ENCODE measurements at regions not wholly inside any gene's neighbourhood (a gene's known extent, or its start where the extent isn't known, plus 50 kb on each side); places are given as distances from the start of the nearest gene placed in this dataset.
A peak's percentile ranks its signal among the peaks of the same experiment; 100 is the strongest.

GRCh38 chr6:10248378-10248843 is 166.5 kb downstream of the TFAP2A start:
- peak; percentile 74 to 75 for DNase-seq

- no peak for DNase-seq
These were observed 177.4 kb downstream of the TFAP2A start for GRCh38 chr6:10237298-10238038.

- DNase-seq = no peak
These were observed 179.5 kb downstream of the TFAP2A start for GRCh38 chr6:10235344-10235743.

- no peak for DNase-seq
These were observed 184.3 kb downstream of the TFAP2A start for GRCh38 chr6:10230531-10230930.

GRCh38 chr6:10223841-10224240 is 191.0 kb downstream of the TFAP2A start:
- no peak for DNase-seq

GRCh38 chr6:10221178-10221577 is 193.7 kb downstream of the TFAP2A start:
- no peak for DNase-seq

GRCh38 chr6:10219510-10219909 is 195.4 kb downstream of the TFAP2A start:
- no peak for DNase-seq

GRCh38 chr6:10217111-10217510 is 197.8 kb downstream of the TFAP2A start:
- no peak for DNase-seq

- DNase-seq = no peak
These were observed 199.4 kb downstream of the TFAP2A start for GRCh38 chr6:10215326-10216110.

GRCh38 chr6:10210052-10210451 is 204.8 kb downstream of the TFAP2A start:
- no peak for DNase-seq

GRCh38 chr6:10205892-10206291 is 209.0 kb downstream of the TFAP2A start:
- no peak for DNase-seq

- no peak for DNase-seq
These were observed 209.8 kb downstream of the TFAP2A start for GRCh38 chr6:10205120-10205519.

GRCh38 chr6:10203651-10204050 is 211.2 kb downstream of the TFAP2A start:
- peak; percentile 22 to 26 for DNase-seq

GRCh38 chr6:10202581-10202980 is 212.3 kb downstream of the TFAP2A start:
- no peak for DNase-seq

GRCh38 chr6:10201606-10202510 is 213.0 kb downstream of the TFAP2A start:
- peak in 1 of 2 donors; percentile 4 for DNase-seq

GRCh38 chr6:10196090-10196489 is 218.8 kb downstream of the TFAP2A start:
- DNase-seq = no peak

- DNase-seq = no peak
These were observed 219.8 kb downstream of the TFAP2A start for GRCh38 chr6:10194816-10195672.

- no peak for DNase-seq
These were observed 221.6 kb downstream of the TFAP2A start for GRCh38 chr6:10193321-10193720.

GRCh38 chr6:10190042-10190441 is 224.8 kb downstream of the TFAP2A start:
- no peak for DNase-seq

- no peak for DNase-seq
These were observed 230.3 kb downstream of the TFAP2A start for GRCh38 chr6:10184371-10185227.

Measured in right lung (tissue), 2 donors.